ENCODE measurements at regions not wholly inside any gene's neighbourhood (a gene's known extent, or its start where the extent isn't known, plus 50 kb on each side); places are given as distances from the start of the nearest gene placed in this dataset.

DNA sequence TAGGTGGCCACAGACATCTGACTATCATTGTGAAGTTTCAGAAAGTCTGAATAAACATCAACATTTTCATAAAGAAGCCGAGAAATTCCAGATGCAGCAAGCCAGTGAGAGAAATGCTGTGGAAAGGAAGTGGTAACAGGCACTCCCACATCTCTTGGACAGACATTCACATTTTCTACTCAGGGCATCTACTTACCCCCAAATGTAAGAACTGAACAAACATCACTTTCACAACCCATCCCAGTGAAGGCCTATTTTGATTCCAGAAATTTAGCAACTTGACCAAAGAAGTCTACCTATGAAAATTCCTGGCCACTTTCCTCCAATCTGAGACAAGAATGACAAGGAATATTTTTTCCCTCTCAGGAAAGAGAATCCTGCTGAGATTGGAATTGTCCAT, 224.8 kb upstream of the DCBLD2 start:
- DNase-seq (ENCODE audit: low read depth in 1 of 2, low spot score in 2 of 2), result no peak
- H3K27ac ChIP-seq, result no peak overlapping the region
- no peak overlapping the region for H3K4me3 ChIP-seq
- no peaks in the 10 kb centered on the region for H3K9me3 ChIP-seq (replicated peaks)
- no peaks in the 10 kb centered on the region for H3K36me3 ChIP-seq
- H3K27me3 ChIP-seq (replicated peaks), result no peaks in the 10 kb centered on the region
- H3K4me1 ChIP-seq (replicated peaks), result peaks cover 45% of the 10 kb centered on the region

DNA sequence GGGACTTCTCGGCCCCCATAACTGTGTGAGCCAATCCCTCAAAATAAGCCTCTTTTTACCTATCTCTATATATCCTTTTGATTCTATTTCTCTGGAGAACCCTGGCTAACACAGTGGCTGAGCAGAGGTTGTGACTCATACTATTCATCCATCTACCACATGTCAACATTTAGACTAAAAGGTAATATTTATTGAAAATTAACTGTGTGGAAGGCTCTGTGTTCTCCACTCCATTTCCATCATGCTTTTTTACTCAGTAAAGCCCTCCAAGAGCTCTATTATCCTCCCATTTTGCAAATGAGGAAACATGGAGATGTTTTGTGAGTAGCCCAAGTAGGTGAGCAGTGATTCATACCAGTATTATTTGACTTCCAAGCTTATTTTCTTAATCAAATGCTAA, 217.9 kb upstream of the DCBLD2 start:
- Histone ChIP-seq H3K9me3 (replicated peaks) (no peaks in the 10 kb centered on the region), H3K27me3 (replicated peaks) (no peaks in the 10 kb centered on the region), H3K27ac (no peak overlapping the region), H3K4me3 (no peak overlapping the region), H3K4me1 (replicated peaks) (peaks cover 20% of the 10 kb centered on the region), H3K36me3 (no peaks in the 10 kb centered on the region)
- DNase-seq (ENCODE audit: low read depth in 1 of 2, low spot score in 2 of 2), result no peak

DNA sequence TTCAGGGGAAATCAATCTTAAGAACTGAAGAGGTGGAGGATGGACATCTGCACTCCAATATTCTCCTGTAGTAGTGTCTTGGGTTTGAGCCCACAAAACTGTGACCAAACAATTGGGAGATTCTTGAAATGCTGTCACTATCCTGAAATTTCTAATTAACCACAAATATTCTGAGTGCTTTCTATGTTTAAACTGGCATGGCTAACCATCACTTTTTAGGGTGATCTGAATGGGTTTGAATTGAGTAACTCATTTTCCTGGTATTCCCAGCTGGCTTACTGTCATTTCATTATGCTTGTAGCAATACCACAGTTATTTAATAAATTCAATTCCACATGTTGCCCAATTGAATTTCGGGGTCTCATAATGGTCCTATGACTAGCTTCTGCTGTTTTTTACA, 216.9 kb upstream of the DCBLD2 start:
- H3K36me3 ChIP-seq, result no peaks in the 10 kb centered on the region
- H3K27ac ChIP-seq, result no peak overlapping the region
- H3K4me1 ChIP-seq (replicated peaks), result peaks cover 13% of the 10 kb centered on the region
- no peak overlapping the region for H3K4me3 ChIP-seq
- no peaks in the 10 kb centered on the region for H3K27me3 ChIP-seq (replicated peaks)
- no peaks in the 10 kb centered on the region for H3K9me3 ChIP-seq (replicated peaks)
- no peak for DNase-seq (ENCODE audit: low read depth in 1 of 2, low spot score in 2 of 2)

DNA sequence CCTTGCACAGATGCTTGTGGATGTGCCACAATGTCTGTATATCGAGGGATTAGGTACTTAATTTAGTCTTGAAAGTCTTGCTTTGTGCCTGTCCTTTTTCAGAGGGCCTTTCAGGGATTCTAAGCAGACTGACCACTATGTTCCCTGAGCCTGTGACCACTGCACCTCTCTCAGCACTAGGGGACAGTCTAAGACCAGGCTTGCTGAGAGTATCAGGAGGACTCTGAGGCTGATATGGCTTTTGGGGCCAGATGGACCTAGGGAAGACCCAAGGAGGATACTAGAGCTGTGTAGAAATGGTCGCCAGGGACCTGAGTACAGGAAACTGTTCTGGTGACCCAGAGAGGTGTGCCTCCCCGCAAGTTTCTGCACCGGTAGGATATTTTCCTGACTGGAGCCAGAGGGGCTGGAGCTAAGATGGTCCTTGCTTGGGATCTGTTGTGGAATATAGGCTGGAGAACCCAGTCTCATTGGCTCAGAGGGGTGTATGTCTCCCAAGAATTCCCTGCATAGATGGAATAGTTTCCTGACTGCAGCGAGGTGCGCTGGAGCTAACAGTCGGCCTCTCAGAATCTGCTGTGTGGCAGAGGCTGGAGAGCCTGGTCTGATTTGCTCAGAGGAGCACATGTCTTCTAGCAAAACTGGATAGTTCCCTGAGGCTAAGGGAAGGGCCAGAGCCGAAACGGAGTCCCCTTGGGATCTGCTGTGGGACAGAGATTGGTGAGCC, 213.2 kb upstream of the DCBLD2 start:
- Histone ChIP-seq H3K4me1 (replicated peaks) (peaks cover 13% of the 10 kb centered on the region), H3K27me3 (replicated peaks) (no peaks in the 10 kb centered on the region), H3K36me3 (no peaks in the 10 kb centered on the region), H3K9me3 (replicated peaks) (no peaks in the 10 kb centered on the region), H3K27ac (no peak overlapping the region), H3K4me3 (no peak overlapping the region)
- DNase-seq (ENCODE audit: low read depth in 1 of 2, low spot score in 2 of 2), result peak in 1 of 2 experiments; percentile 45

DNA sequence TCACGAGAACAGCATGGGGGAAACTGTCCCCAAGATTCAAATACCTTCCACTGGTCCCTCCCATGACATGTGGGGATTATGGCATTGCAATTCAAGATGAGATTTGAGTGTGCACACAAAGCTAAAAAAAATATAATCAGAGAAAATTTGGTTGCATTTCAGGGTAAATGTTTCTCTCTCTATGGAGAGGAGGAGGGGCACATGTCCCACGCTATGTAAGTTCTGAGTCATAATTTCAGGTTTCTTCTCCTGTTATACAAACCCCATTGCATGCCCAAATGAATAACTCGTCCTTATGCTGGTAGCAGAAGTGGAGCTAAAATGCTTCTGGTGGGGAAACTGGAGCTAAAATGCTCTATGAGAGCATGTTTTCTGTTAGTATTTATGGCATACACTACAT, 209.7 kb upstream of the DCBLD2 start:
- no peak overlapping the region for H3K27ac ChIP-seq
- no peaks in the 10 kb centered on the region for H3K9me3 ChIP-seq (replicated peaks)
- H3K4me3 ChIP-seq, result no peak overlapping the region
- DNase-seq (ENCODE audit: low read depth in 1 of 2, low spot score in 2 of 2), result no peak
- no peaks in the 10 kb centered on the region for H3K36me3 ChIP-seq
- H3K27me3 ChIP-seq (replicated peaks), result no peaks in the 10 kb centered on the region
- H3K4me1 ChIP-seq (replicated peaks), result no peaks in the 10 kb centered on the region

DNA sequence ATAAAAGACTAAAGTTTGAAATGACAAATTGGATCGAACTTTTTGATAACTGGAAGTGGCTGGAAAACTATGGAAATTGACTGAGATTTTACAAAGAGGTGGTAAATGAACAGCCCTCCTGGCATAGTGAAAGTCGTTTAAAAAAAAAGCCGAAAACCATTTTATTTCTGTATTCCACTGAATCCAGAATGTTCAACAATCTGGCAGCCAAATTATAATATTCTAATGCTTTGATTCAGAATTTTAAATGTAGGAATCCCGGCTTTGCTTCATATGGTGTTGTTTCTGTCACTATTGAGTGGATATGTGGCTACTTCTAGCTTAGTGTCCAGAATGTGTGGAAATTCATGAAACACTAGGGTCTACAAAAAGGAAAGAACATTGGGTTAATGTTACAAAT, 208.9 kb upstream of the DCBLD2 start:
- Histone ChIP-seq H3K9me3 (replicated peaks) (no peaks in the 10 kb centered on the region), H3K27me3 (replicated peaks) (no peaks in the 10 kb centered on the region)
- no peak for DNase-seq (ENCODE audit: low read depth in 1 of 2, low spot score in 2 of 2)

DNA sequence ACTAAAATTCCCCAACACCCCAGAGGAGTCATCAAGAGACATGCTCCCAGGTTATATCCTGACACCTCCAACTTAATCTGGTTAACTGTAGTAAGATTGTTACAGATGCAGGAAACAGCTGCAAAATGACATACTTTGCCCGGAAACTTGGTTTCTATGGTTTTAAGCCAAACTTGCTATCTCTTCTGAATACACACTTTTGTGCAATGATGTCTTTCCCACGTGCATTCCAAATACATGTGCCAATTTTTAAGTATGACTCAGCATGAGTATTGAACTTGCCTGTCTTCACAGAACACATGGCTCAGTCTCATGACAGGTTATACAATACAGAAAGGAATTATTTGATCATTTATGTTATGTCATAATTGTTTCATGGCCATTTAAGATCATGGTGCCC, 207.0 kb upstream of the DCBLD2 start:
- H3K27ac ChIP-seq, result no peak overlapping the region

More for the DNA sequence above, 208.9 kb upstream of the DCBLD2 start:
- no peak overlapping the region for H3K4me3 ChIP-seq
- H3K4me1 ChIP-seq (replicated peaks), result no peaks in the 10 kb centered on the region
- no peak overlapping the region for H3K27ac ChIP-seq
- H3K36me3 ChIP-seq, result no peaks in the 10 kb centered on the region

DNA sequence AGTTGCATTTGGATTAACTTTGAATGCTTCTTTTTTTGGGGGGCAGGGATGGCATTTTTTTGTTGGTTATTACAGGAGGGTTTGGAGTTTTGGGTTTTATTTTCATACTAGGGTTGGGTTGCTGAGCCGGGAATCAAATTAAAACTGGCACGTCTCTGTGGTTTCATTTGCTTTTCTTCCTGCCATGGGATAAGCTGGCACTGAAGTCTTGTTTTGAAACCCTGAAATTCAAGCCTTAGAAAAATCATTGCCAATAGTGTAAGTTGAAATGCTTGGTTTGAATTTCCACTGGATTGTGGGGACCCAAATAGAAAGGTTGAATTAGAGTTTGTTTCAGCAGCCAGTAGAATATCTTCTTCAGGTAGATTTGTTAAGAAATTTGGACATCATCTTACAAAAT, 193.1 kb upstream of the DCBLD2 start:
- DNase-seq (ENCODE audit: low read depth in 1 of 2, low spot score in 2 of 2), result no peak
- Histone ChIP-seq H3K4me3 (no peak overlapping the region), H3K9me3 (replicated peaks) (no peaks in the 10 kb centered on the region), H3K27me3 (replicated peaks) (peaks cover 4% of the 10 kb centered on the region; the same call in 1 of the 2 replicates), H3K4me1 (replicated peaks) (no peaks in the 10 kb centered on the region), H3K27ac (no peak overlapping the region), H3K36me3 (no peaks in the 10 kb centered on the region)

More for the DNA sequence above, 207.0 kb upstream of the DCBLD2 start:
- DNase-seq (ENCODE audit: low read depth in 1 of 2, low spot score in 2 of 2), result peak in 1 of 2 experiments; percentile 31
- Histone ChIP-seq H3K27me3 (replicated peaks) (no peaks in the 10 kb centered on the region), H3K4me3 (no peak overlapping the region), H3K4me1 (replicated peaks) (no peaks in the 10 kb centered on the region), H3K36me3 (no peaks in the 10 kb centered on the region), H3K9me3 (replicated peaks) (no peaks in the 10 kb centered on the region)

DNA sequence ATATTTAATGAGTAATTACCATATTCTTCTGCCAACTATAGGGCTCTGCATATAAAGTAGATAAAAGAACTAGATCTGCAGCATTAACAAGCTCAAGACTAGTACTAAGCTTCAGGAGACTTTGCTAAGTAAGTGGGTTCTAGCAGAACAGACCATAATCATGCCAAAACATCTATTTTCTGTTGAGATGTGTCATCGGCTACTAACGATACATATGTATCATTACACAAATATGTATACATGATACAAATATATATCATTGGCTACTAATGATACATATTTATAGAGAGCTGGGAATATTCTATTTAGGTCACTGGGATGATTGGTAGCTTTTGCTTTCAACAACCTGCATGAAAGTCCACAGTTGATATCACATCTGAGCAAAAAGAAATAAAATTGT, 185.8 kb upstream of the DCBLD2 start:
- Histone ChIP-seq H3K4me3 (no peak overlapping the region), H3K27ac (no peak overlapping the region), H3K4me1 (replicated peaks) (no peaks in the 10 kb centered on the region), H3K27me3 (replicated peaks) (peaks cover 6% of the 10 kb centered on the region; the same call in 1 of the 2 replicates), H3K36me3 (no peaks in the 10 kb centered on the region), H3K9me3 (replicated peaks) (no peaks in the 10 kb centered on the region)
- DNase-seq (ENCODE audit: low read depth in 1 of 2, low spot score in 2 of 2), result no peak

DNA sequence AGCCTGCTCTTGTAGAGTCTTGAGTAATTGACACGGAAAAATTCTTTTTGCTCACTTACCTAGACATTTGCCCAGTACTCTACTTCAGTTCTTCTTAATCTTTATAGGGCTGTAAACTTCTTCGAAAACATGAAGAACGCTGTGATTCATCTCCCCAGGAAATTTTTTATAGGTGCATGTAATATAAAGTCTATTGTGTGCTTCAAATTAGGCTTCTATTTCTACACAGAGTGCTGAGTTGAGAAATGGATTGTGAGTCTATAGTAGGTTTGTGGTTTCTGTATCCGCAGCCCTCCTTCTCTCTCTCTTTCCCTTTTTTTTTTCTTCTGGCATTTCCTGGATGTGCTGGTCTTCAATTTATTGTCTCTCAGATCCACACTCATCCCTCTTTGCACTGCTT, 183.3 kb upstream of the DCBLD2 start:
- DNase-seq (ENCODE audit: low read depth in 1 of 2, low spot score in 2 of 2), result peak in 1 of 2 experiments; percentile 6
- no peaks in the 10 kb centered on the region for H3K9me3 ChIP-seq (replicated peaks)
- no peaks in the 10 kb centered on the region for H3K4me1 ChIP-seq (replicated peaks)

DNA sequence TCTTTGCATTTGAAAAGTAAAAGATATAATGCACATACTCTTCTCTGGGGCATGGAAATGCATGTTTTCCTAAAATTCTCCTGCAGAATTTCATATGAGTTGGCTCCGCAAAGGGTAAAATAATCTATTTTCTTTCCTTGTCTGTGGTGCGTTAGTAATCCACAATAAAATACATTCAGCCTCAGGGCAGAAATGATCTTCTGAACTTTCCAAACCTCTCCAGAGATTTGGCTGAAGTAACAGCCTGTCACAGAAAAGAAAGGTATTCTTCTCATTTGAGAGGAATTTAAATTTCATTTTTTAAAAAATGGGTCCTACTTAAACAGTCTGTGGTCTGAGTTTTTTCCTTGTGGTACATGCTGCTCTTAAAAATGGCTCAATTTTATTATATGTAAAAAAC, 182.7 kb upstream of the DCBLD2 start:
- DNase-seq (ENCODE audit: low read depth in 1 of 2, low spot score in 2 of 2), result no peak
- no peaks in the 10 kb centered on the region for H3K36me3 ChIP-seq

More for the DNA sequence above, 183.3 kb upstream of the DCBLD2 start:
- Histone ChIP-seq H3K4me3 (no peak overlapping the region), H3K36me3 (no peaks in the 10 kb centered on the region), H3K27ac (no peak overlapping the region), H3K27me3 (replicated peaks) (peaks cover 4% of the 10 kb centered on the region; the same call in 1 of the 2 replicates)

DNA sequence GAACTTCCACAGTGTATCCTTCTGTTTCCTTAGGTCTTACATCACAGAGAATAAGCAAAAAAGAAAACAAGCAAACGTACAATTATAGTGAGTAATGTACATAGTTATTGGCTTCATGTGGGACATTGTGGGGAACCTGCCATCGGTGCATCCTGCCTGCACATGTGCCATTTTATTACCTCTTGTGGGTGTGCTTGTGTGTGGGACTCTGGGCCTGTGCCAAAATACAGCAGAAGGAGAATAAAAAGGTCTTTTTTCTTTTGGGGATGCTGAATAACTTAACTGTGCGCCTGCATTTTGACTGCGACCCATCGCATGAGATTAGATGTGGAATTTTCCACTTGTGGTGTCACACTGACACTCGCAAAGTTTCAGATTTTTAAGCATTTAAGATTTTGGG, 169.6 kb upstream of the DCBLD2 start:
- Histone ChIP-seq H3K27ac (no peak overlapping the region), H3K27me3 (replicated peaks) (no peaks in the 10 kb centered on the region), H3K4me1 (replicated peaks) (no peaks in the 10 kb centered on the region), H3K9me3 (replicated peaks) (no peaks in the 10 kb centered on the region), H3K4me3 (no peak overlapping the region), H3K36me3 (no peaks in the 10 kb centered on the region)
- DNase-seq (ENCODE audit: low read depth in 1 of 2, low spot score in 2 of 2), result no peak

More for the DNA sequence above, 182.7 kb upstream of the DCBLD2 start:
- no peaks in the 10 kb centered on the region for H3K27me3 ChIP-seq (replicated peaks)
- H3K9me3 ChIP-seq (replicated peaks), result no peaks in the 10 kb centered on the region
- H3K4me3 ChIP-seq, result no peak overlapping the region
- H3K4me1 ChIP-seq (replicated peaks), result no peaks in the 10 kb centered on the region
- no peak overlapping the region for H3K27ac ChIP-seq

DNA sequence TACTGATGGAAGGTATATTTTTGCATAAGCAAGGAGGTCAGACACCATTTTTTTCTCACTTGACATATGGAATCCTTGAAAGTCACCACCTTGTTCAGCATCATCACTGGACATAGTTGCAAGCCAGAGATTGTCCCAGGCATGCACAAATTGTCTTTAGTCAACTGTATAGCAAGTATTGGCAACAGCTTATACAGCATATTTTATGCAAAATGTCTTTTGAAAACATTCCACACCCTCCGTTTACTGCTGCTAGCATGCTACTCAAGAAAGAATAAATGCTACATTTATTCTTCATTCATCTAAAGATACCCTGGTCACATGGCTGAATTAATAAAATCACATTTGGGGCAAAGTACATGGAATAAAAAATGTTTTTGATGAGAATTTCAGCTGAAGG, 168.5 kb upstream of the DCBLD2 start:
- Histone ChIP-seq H3K36me3 (no peaks in the 10 kb centered on the region), H3K4me3 (no peak overlapping the region), H3K27ac (no peak overlapping the region), H3K9me3 (replicated peaks) (no peaks in the 10 kb centered on the region), H3K4me1 (replicated peaks) (no peaks in the 10 kb centered on the region), H3K27me3 (replicated peaks) (no peaks in the 10 kb centered on the region)
- DNase-seq (ENCODE audit: low read depth in 1 of 2, low spot score in 2 of 2), result no peak

DNA sequence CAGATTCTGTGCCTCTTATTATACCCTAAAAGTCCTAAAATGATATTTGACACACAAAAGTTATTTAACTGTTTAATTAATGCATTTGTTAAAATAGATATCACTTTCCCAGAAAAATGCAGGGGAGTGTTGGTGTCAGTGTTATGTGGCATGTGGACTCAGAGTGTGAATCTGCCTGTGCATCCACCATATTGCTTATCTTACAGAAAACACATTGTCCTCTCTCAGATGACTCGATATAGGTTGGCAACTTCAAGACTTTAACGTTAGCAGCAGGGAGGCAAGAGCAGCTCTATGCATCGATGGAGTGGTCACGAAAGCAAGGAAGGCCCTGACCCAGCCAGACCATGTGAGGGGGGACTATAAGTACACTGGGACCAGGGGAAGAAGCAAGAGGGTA, 165.4 kb upstream of the DCBLD2 start:
- Histone ChIP-seq H3K4me3 (no peak overlapping the region), H3K4me1 (replicated peaks) (no peaks in the 10 kb centered on the region), H3K27me3 (replicated peaks) (no peaks in the 10 kb centered on the region), H3K36me3 (no peaks in the 10 kb centered on the region), H3K9me3 (replicated peaks) (no peaks in the 10 kb centered on the region), H3K27ac (no peak overlapping the region)
- DNase-seq (ENCODE audit: low read depth in 1 of 2, low spot score in 2 of 2), result no peak

DNA sequence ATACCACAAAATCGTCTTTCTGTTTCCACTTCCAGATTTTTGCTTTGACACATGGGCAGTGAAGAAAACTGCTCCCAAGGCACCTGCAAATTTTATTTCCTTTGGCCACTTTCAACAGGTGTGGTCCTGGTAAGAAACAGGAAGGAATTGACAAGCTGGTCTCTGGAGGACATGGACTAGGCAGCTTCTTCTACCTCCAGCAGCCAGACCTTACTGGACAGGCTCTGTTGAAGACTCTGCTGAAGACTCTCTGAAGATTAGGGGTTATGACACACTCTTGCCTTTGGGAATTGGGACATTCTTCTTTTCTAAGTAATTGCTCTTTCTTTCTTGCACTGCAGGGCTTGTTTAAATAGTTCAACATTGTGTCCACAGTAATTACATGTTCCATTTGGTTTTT, 147.7 kb upstream of the DCBLD2 start:
- DNase-seq (ENCODE audit: low read depth in 1 of 2, low spot score in 2 of 2), result no peak
- H3K9me3 ChIP-seq (replicated peaks), result no peaks in the 10 kb centered on the region
- no peaks in the 10 kb centered on the region for H3K4me1 ChIP-seq (replicated peaks)
- H3K27ac ChIP-seq, result no peak overlapping the region
- H3K27me3 ChIP-seq (replicated peaks), result no peaks in the 10 kb centered on the region
- no peaks in the 10 kb centered on the region for H3K36me3 ChIP-seq
- H3K4me3 ChIP-seq, result no peak overlapping the region

All from SJSA1 (cell line).